Panc1 (cell line): ENCODE measurements at regions not wholly inside any gene's neighbourhood (a gene's known extent, or its start where the extent isn't known, plus 50 kb on each side); places are given as distances from the start of the nearest gene placed in this dataset.

ENCODE experiments used
- CTCF ChIP-seq: fragments of 450-650 bp; IDR thresholded peaks from 2 replicates; pipeline ENCODE4 v1.5.1; 2017; ENCODE audit warnings: mild to moderate bottlenecking
- POLR2AphosphoS5 ChIP-seq: IDR thresholded peaks from 2 replicates; pipeline ENCODE4 v1.6.1; 2012; ENCODE audit warnings: mild to moderate bottlenecking, low read depth, low read length, moderate library complexity

GRCh38 chr22:25495285-25495684 is 69.2 kb upstream of the GRK3 start:
- TF ChIP-seq CTCF (no peak), POLR2AphosphoS5 (no peak)
